ENCODE measurements at regions not wholly inside any gene's neighbourhood (a gene's known extent, or its start where the extent isn't known, plus 50 kb on each side); places are given as distances from the start of the nearest gene placed in this dataset.

DNA sequence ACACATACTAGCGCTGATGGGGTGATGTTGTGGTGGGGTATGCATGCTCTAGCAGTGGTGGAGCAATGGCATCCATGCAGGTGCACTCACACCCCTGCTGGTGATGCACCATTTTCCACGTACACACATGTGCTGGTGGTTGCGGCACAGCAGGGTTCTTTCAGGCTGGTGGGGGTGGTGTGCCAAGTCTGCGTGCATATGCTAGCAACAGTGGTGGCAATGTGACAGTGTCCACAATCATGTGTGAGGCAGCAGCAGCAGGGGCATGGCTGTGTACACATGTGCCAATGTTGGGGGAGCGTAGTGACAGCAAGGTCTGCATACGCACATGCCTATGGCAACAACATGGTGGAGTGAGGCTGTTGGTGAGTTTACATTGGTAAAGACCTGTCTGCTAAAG lies 148.1 kb downstream of the ZWINT start:
- H2BK12ac ChIP-seq (ENCODE audit: low read depth, low read length), result no peak overlapping the region
- no peak for DNase-seq (ENCODE audit: low read depth in 1 of 2, low spot score in 2 of 2)
- H2BK120ac ChIP-seq (replicated peaks; ENCODE audit: low read depth, low read length), result no peak overlapping the region
- H2BK20ac ChIP-seq (ENCODE audit: low read length), result no peak overlapping the region
- H3K4ac ChIP-seq (replicated peaks; ENCODE audit: insufficient read length, low read depth, low read length), result no peak overlapping the region
- H2BK5ac ChIP-seq (ENCODE audit: low read depth, low read length), result no peak overlapping the region; the same call in 1 of the 2 replicates
- no peak overlapping the region for H3K18ac ChIP-seq (ENCODE audit: extremely low read depth, low read length)
- no peak overlapping the region for H3K4me3 ChIP-seq (ENCODE audit: extremely low read depth in 1 of 4, insufficient read depth in 2 of 4, low read depth in 3 of 4, low read length in 4 of 4)
- H3K27ac ChIP-seq (ENCODE audit: low read depth, low read length), result no peak overlapping the region
- H3K79me1 ChIP-seq (ENCODE audit: low read depth, low read length), result no peaks in the 10 kb centered on the region
- H2AK5ac ChIP-seq (ENCODE audit: low read depth, low read length), result 0 out of 2 replicates have a peak overlapping the region, but pooled peaks have one; percentile 39
- ChIA-PET POLR2A (ENCODE audit: partially characterized antibody) (no interaction called here), CTCF (ENCODE audit: partially characterized antibody) (no interaction called here)
- no peaks in the 10 kb centered on the region for H3K23me2 ChIP-seq (ENCODE audit: low read depth, low read length)
- no peaks in the 10 kb centered on the region for H3K36me3 ChIP-seq (ENCODE audit: control insufficient read depth in 2 of 4, insufficient read depth in 4 of 4, low read length in 3 of 4)
- no peaks in the 10 kb centered on the region for H3K4me1 ChIP-seq (replicated peaks in 1 of 4; ENCODE audit: control insufficient read depth in 3 of 4, insufficient read depth in 4 of 4, low read length in 3 of 4)
- no peaks in the 10 kb centered on the region for H3K79me2 ChIP-seq (ENCODE audit: control insufficient read depth in 1 of 2, insufficient read depth in 2 of 2, low read length in 2 of 2)
- no peak overlapping the region for H4K5ac ChIP-seq (ENCODE audit: insufficient read length, low read depth, low read length)
- no peak overlapping the region for H3K4me2 ChIP-seq (ENCODE audit: insufficient read depth in 1 of 2, low read depth in 2 of 2, low read length in 2 of 2)
- H4K20me1 ChIP-seq (replicated peaks in 1 of 2; ENCODE audit: control insufficient read depth in 1 of 2, insufficient read depth in 2 of 2, low read length in 2 of 2), result no peaks in the 10 kb centered on the region
- TF ChIP-seq JUND (IDR thresholded peaks at IDR 0.05; ENCODE audit: low read length) (no peak), EP300 (IDR thresholded peaks at IDR 0.05; ENCODE audit: borderline replicate concordance in 1 of 2, low read depth in 2 of 2, low read length in 2 of 2) (no peak), PHF8 (conservative IDR thresholded peaks at IDR 0.05; ENCODE audit: low read depth, low read length) (no peak), RFX5 (IDR thresholded peaks at IDR 0.05; ENCODE audit: borderline replicate concordance, low read depth, low read length) (no peak), RXRA (IDR thresholded peaks at IDR 0.05; ENCODE audit: insufficient read depth, low read depth, low read length) (no peak), BACH1 (IDR thresholded peaks at IDR 0.05; ENCODE audit: low read length) (no peak), GTF2F1 (IDR thresholded peaks at IDR 0.05; ENCODE audit: borderline replicate concordance, low read depth, low read length) (no peak), CREB1 (IDR thresholded peaks at IDR 0.05) (no peak), KDM5A (IDR thresholded peaks at IDR 0.05; ENCODE audit: low read length) (no peak), MAFK (IDR thresholded peaks at IDR 0.05; ENCODE audit: low read depth, low read length) (no peak), RBBP5 (IDR thresholded peaks at IDR 0.05; ENCODE audit: borderline replicate concordance, low read depth, low read length) (no peak), RAD21 (IDR thresholded peaks at IDR 0.05 in 1 of 2, conservative IDR thresholded peaks at IDR 0.05 in 1 of 2; ENCODE audit: low read depth in 2 of 2, low read length in 2 of 2) (no peak)
- TF ChIP-seq, protein P1, sequence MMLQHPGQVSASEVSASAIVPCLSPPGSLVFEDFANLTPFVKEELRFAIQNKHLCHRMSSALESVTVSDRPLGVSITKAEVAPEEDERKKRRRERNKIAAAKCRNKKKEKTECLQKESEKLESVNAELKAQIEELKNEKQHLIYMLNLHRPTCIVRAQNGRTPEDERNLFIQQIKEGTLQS (IDR thresholded peaks at IDR 0.05; ENCODE audit: insufficient read depth, low read depth, low read length), result no peak
- no peak overlapping the region for H4K8ac ChIP-seq (ENCODE audit: extremely low read depth, insufficient read depth, low read length)
- peak overlapping the region; percentile 85 for H3K14ac ChIP-seq (ENCODE audit: insufficient read length)
- H3K9ac ChIP-seq (replicated peaks in 1 of 4; ENCODE audit: extremely low read depth in 1 of 4, low read depth in 3 of 4, low read length in 3 of 4), result no peak overlapping the region; a peak in 1 of 7 replicates
- H4K91ac ChIP-seq (replicated peaks; ENCODE audit: insufficient read length, low read length), result no peak overlapping the region
- no peaks in the 10 kb centered on the region; a peak in 1 of 4 replicates for H3K9me3 ChIP-seq (ENCODE audit: insufficient read depth in 2 of 2, low read depth in 1 of 2, low read length in 1 of 2)
- FAIRE-seq, result no peak
- H2AFZ ChIP-seq (ENCODE audit: low read length), result no peak overlapping the region
- no peak overlapping the region for H3K56ac ChIP-seq (replicated peaks; ENCODE audit: insufficient read length, low read depth, low read length)
- H2BK15ac ChIP-seq (ENCODE audit: low read length), result no peak overlapping the region
- H3K23ac ChIP-seq (ENCODE audit: insufficient read length), result no peak overlapping the region
- WGBS, 2 experiments (ENCODE audit: extremely low coverage in 1 of 2, insufficient coverage in 1 of 2, insufficient read length in 1 of 2, insufficient replicate concordance in 2 of 2, low coverage in 1 of 2, low lambda C conversion rate in 2 of 2, missing lambda C conversion rate in 1 of 2), result 98% methylated on average over 6 of the region's 6 CpGs; no CpG with 5 or more reads in 1 of the 2 experiments
- H3K27me3 ChIP-seq (replicated peaks in 1 of 4; ENCODE audit: control insufficient read depth in 3 of 4, extremely low read depth in 1 of 4, insufficient read depth in 3 of 4, low read length in 3 of 4), result no peaks in the 10 kb centered on the region

All from H1 (cell line).